ENCODE measurements at regions not wholly inside any gene's neighbourhood (a gene's known extent, or its start where the extent isn't known, plus 50 kb on each side); places are given as distances from the start of the nearest gene placed in this dataset.
"Not testable (repeated sequence)": the region's sequence is repeated elsewhere in the genome, so short reads cannot be mapped to it uniquely, and the experiment has no call there.

DNA sequence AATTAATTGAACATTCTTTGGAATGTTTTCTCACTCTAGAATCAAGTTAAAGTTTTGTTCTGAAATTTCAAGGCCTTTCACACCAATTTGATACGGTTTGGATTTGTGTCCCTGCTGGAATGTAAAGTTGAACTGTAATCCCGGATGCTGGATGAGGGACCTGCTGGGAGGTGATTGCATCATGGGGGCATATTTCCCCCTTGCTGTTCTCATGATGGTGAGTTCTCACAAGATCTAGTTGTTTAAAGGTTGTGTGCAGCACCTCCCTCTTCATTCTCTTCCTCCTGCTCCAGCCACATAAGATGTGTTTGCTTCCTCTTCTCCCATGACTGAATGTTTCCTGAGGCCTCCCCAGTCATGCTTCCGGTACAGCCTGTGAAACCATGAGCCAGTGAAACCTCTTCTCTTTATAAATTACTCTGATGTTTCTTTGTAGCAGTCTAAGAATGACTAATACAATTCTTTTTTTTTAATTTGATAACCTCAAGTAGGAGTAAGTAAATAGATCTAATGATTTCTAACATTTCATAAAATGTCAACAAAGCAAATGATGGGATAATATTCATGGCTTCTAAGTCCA, 144.2 kb upstream of the CDH7 start:
- TF ChIP-seq, protein P1, sequence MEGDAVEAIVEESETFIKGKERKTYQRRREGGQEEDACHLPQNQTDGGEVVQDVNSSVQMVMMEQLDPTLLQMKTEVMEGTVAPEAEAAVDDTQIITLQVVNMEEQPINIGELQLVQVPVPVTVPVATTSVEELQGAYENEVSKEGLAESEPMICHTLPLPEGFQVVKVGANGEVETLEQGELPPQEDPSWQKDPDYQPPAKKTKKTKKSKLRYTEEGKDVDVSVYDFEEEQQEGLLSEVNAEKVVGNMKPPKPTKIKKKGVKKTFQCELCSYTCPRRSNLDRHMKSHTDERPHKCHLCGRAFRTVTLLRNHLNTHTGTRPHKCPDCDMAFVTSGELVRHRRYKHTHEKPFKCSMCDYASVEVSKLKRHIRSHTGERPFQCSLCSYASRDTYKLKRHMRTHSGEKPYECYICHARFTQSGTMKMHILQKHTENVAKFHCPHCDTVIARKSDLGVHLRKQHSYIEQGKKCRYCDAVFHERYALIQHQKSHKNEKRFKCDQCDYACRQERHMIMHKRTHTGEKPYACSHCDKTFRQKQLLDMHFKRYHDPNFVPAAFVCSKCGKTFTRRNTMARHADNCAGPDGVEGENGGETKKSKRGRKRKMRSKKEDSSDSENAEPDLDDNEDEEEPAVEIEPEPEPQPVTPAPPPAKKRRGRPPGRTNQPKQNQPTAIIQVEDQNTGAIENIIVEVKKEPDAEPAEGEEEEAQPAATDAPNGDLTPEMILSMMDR (IDR thresholded peaks at IDR 0.05), result no peak
- TF ChIP-seq POLR2A (IDR thresholded peaks at IDR 0.05), result no peak
- intact Hi-C loops (cut with DNase I), result no loop called here
- DNase-seq (no peak), ATAC-seq (no peak)
- Histone ChIP-seq H3K36me3 (replicated peaks in 1 of 2; ENCODE audit: insufficient read depth in 1 of 2, low read depth in 2 of 2) (no peaks in the 10 kb centered on the region), H3K4me1 (no peaks in the 10 kb centered on the region), H3K4me3 (no peak overlapping the region), H3K9me3 (no peaks in the 10 kb centered on the region), H3K27ac (no peak overlapping the region), H3K27me3 (no peaks in the 10 kb centered on the region)
- WGBS, 2 donors, result 28 to 36% methylated on average over 3 of the region's 3 CpGs

- not testable (repeated sequence) for DNase-seq; H3K36me3 ChIP-seq (replicated peaks in 1 of 2; ENCODE audit: insufficient read depth in 1 of 2, low read depth in 2 of 2)
Measured at GRCh38 chr18:65605352-65605751, 145.5 kb upstream of the CDH7 start.

DNA sequence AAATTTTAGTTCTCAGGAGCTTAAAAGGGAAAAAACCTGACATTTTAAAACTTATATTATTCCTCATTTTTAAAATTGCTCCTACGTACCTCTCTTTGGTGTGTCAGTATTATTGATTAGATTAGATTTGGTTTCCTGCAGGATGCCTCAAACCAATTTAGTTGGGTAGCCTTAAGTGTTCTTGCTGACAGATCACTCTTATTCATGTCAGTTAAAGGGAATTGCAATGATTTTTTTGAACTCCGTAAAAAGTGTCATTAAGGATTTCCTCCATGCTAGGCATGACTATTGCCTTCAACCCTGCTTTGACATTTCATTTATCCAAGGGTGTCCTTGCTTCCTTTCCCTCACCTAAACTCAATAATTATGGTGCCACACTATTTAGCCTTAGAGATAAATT, 149.0 kb upstream of the CDH7 start:
- DNase-seq, result no peak
- Histone ChIP-seq H3K27ac (no peak overlapping the region), H3K4me3 (no peak overlapping the region), H3K4me1 (no peaks in the 10 kb centered on the region), H3K36me3 (replicated peaks in 1 of 2; ENCODE audit: insufficient read depth in 1 of 2, low read depth in 2 of 2) (no peaks in the 10 kb centered on the region), H3K27me3 (no peaks in the 10 kb centered on the region), H3K9me3 (no peaks in the 10 kb centered on the region)
- no peak for ATAC-seq
- 37 to 56% methylated on average over 2 of the region's 2 CpGs for WGBS, 2 donors
- intact Hi-C loops (cut with DNase I), result no loop called here
- TF ChIP-seq, protein P1 (IDR thresholded peaks at IDR 0.05), result no peak
- TF ChIP-seq POLR2A (IDR thresholded peaks at IDR 0.05), result no peak

More at GRCh38 chr18:65605352-65605751, 145.5 kb upstream of the CDH7 start:
- H3K9me3 ChIP-seq; ATAC-seq; H3K27me3 ChIP-seq; H3K27ac ChIP-seq; H3K4me3 ChIP-seq; intact Hi-C loops (cut with DNase I); H3K4me1 ChIP-seq: not testable (repeated sequence)
- WGBS, 2 donors, result 90 to 92% methylated on average over 5 to 28 of the region's 30 CpGs

GRCh38 chr18:65592435-65592834, 158.4 kb upstream of the CDH7 start:
- intact Hi-C loops (cut with DNase I), result no loop called here
- Histone ChIP-seq H3K27me3 (no peaks in the 10 kb centered on the region), H3K4me3 (no peak overlapping the region), H3K9me3 (no peaks in the 10 kb centered on the region), H3K27ac (no peak overlapping the region), H3K4me1 (no peaks in the 10 kb centered on the region), H3K36me3 (replicated peaks in 1 of 2; ENCODE audit: insufficient read depth in 1 of 2, low read depth in 2 of 2) (no peaks in the 10 kb centered on the region)
- WGBS, 2 donors, result 31 to 38% methylated on average over 4 of the region's 4 CpGs
- TF ChIP-seq POLR2A (IDR thresholded peaks at IDR 0.05), result no peak
- TF ChIP-seq, protein P1 (IDR thresholded peaks at IDR 0.05), result no peak
- DNase-seq, result no peak
- ATAC-seq, result no peak

DNA sequence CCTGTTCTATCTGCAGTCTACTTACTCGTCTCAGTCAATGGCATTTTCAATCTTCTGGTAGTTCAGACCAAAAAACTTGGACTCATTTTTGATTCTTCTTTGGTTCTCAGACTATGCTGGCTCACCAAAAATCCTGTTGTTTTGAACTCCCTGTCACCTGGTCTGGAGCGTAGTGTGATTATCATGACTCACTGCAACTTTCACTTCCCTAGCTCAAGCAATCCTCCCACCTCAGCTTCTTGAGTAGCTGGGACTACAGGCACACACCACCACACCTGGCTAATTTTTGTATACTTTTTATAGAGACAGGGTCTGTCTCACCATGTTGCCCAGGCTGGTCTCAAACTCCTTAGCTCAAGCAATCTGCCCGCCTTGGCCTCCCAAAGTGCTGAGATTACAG, 163.3 kb upstream of the CDH7 start:
- DNase-seq, result no peak
- WGBS, 2 donors, result 56 to 62% methylated on average over 3 of the region's 3 CpGs
- no peak overlapping the region for H3K27ac ChIP-seq
- H3K4me1 ChIP-seq, result no peaks in the 10 kb centered on the region
- ATAC-seq, result no peak
- TF ChIP-seq, protein P1 (IDR thresholded peaks at IDR 0.05), result no peak
- no peak for TF ChIP-seq POLR2A (IDR thresholded peaks at IDR 0.05)
- no peaks in the 10 kb centered on the region for H3K9me3 ChIP-seq
- no peak overlapping the region for H3K4me3 ChIP-seq
- no peaks in the 10 kb centered on the region for H3K27me3 ChIP-seq
- intact Hi-C loops (cut with DNase I), result no loop called here
- no peaks in the 10 kb centered on the region for H3K36me3 ChIP-seq (replicated peaks in 1 of 2; ENCODE audit: insufficient read depth in 1 of 2, low read depth in 2 of 2)

DNA sequence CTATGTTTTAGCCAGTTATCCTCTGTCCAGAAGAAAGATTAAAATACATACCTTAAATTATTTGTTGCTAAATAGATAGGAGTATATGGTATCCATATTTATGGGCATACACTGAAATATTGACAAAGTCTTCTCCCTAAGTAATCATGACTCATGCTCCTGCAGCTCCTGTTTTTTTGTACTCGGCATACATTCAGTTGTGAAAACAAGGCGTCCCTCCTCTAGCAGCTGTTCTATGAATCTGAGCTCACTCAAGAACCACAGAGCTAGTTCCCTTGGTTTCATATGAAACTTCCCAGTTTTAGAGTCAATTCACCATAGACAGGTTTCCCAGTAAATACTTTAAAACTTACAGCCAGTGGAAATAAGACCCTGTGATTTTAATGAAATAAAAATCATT, 168.7 kb upstream of the CDH7 start:
- WGBS, 2 donors, result 51% methylated on average over 2 of the region's 2 CpGs; no CpG with 5 or more reads in 1 of the 2 donors
- intact Hi-C loops (cut with DNase I); H3K36me3 ChIP-seq (replicated peaks in 1 of 2; ENCODE audit: insufficient read depth in 1 of 2, low read depth in 2 of 2): not testable (repeated sequence)

More for the DNA sequence above, 168.7 kb upstream of the CDH7 start:
- not testable (repeated sequence) for H3K4me3 ChIP-seq, DNase-seq, H3K9me3 ChIP-seq, ATAC-seq, H3K27ac ChIP-seq, H3K4me1 ChIP-seq, H3K27me3 ChIP-seq

Data from body of pancreas (tissue), 4 donors.